HUES48 (cell line): ENCODE measurements at regions not wholly inside any gene's neighbourhood (a gene's known extent, or its start where the extent isn't known, plus 50 kb on each side); places are given as distances from the start of the nearest gene placed in this dataset.

Experiments
- H3K27ac ChIP-seq: one replicate; pipeline ENCODE4 v1.7.0; 2013; ENCODE audit warnings: low read depth, low read length, inconsistent platforms
- H3K27me3 ChIP-seq: 2 replicates; pipeline ENCODE4 v1.6.1; 2013; ENCODE audit warnings: mild to moderate bottlenecking, low read length; ENCODE audit not compliant: control insufficient read depth, insufficient read depth
- H3K36me3 ChIP-seq: 2 replicates; pipeline ENCODE4 v1.6.1; 2013; ENCODE audit warnings: low read length; ENCODE audit not compliant: control insufficient read depth, insufficient read depth
- H3K4me1 ChIP-seq: 2 replicates; pipeline ENCODE4 v1.6.1; 2013; ENCODE audit warnings: mild to moderate bottlenecking, low read length; ENCODE audit not compliant: control insufficient read depth, insufficient read depth
- H3K4me3 ChIP-seq: 2 replicates; pipeline ENCODE4 v1.5.1; 2013; ENCODE audit warnings: mild to moderate bottlenecking, low read depth, low read length
- H3K9ac ChIP-seq: 2 replicates; pipeline ENCODE4 v1.6.1; 2013; ENCODE audit warnings: mild to moderate bottlenecking, low read depth, low read length, moderate library complexity
- H3K9me3 ChIP-seq: 2 replicates; pipeline ENCODE4 v1.6.1; 2013; ENCODE audit warnings: low read length; ENCODE audit not compliant: control insufficient read depth, insufficient read depth

DNA sequence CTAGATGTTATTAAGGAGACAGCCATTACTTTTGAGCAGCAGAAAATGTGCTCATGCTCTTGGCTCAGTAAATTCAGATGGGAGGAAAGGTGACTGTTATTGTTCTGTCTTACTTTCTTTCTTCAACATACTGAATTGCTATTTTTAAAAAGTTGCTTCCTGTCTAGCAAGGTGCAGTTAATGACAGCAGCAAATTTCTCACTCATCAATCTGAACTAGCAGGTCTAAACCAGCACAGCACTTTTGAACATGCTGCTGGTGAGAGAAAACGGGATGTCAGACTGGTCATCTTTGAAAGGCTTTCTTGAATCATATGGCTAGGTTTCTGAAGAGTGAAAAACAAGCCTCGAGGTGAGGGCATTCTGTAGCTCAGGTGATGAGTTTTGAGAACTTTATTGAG, 384.7 kb downstream of the MFSD1 start:
- Histone ChIP-seq H3K4me1 (no peaks in the 10 kb centered on the region), H3K36me3 (no peaks in the 10 kb centered on the region), H3K27ac (no peak overlapping the region), H3K9me3 (no peaks in the 10 kb centered on the region), H3K4me3 (no peak overlapping the region), H3K9ac (no peak overlapping the region), H3K27me3 (no peaks in the 10 kb centered on the region)

DNA sequence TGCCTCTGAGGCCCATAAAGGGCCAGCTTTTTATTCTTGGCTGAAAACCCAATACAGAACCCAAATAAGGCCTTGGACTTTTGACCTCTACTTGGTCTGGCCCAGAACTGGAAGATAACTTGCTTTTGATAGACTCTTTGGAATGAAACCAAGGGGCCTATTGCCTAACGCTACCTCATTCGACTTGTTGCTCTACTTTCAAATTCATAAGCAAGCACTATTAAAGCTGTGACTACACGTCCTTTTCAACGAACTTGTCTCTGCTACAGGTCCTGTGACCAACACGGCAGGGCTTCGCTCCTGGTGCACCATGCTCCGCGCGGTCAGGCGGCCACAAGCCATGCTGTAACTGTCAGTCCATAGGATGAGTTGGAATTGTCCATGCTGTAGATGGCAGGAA, 385.4 kb downstream of the MFSD1 start:
- H3K4me3 ChIP-seq: no peak overlapping the region
- no peaks in the 10 kb centered on the region for H3K9me3 ChIP-seq
- H3K4me1 ChIP-seq: no peaks in the 10 kb centered on the region
- no peaks in the 10 kb centered on the region for H3K27me3 ChIP-seq
- no peak overlapping the region for H3K9ac ChIP-seq
- no peaks in the 10 kb centered on the region for H3K36me3 ChIP-seq
- H3K27ac ChIP-seq: no peak overlapping the region

DNA sequence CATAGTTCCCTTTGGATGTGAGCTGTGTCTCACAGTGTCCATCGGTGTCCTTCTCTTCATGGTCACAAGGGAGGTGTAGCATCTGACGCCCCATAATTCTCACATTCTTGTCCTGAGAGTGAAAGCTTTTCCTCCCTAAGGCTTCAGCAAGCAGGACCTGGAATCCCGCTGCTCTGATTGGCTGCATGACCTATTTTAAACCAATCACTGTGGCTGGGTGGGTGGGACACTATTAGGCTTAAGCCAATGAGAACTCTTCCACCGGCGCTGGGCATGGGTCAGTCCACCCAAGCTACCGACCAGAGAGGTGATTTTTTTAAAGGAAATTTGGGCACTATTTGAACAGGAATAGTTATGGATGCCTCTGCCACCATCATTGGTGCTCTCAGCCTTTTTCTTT, 385.9 kb downstream of the MFSD1 start:
- Histone ChIP-seq H3K9me3 (no peaks in the 10 kb centered on the region), H3K4me1 (no peaks in the 10 kb centered on the region), H3K27me3 (no peaks in the 10 kb centered on the region), H3K27ac (no peak overlapping the region), H3K36me3 (no peaks in the 10 kb centered on the region), H3K9ac (no peak overlapping the region), H3K4me3 (no peak overlapping the region)

DNA sequence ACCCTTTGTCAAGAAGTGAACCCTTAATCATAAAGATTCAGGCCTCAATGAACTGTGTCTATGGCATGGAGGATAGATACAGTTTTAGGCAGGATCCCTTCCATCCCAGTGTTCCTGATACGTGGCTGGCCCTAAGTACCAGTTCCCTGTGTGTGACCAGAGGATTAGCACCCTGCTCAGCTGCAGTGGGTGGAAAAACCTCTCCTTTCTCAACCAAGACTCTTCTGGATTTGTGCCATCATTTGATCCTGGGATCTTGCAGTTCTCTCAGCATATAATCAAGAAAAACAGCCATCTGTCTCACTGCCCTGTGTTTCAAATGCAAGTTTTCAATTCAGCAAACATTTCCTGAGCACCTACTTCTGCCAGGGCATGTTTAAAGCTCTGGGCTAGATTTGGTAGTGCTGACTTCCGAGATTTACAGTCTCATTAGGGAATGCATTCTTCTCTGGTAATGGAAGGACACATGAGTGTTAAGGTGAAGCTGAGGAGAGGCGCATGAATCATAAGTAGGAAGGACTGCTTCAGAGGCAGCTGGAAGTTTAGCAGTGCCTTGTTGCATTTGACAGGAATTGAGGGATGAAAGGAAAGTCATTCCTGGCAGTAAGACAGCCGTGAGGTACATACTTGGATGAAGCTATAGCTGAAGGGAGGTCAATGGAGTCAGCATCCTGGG, 388.3 kb downstream of the MFSD1 start:
- H3K9me3 ChIP-seq: no peaks in the 10 kb centered on the region
- H3K9ac ChIP-seq: no peak overlapping the region
- no peak overlapping the region for H3K4me3 ChIP-seq
- H3K27ac ChIP-seq: no peak overlapping the region
- no peaks in the 10 kb centered on the region for H3K4me1 ChIP-seq
- no peaks in the 10 kb centered on the region for H3K36me3 ChIP-seq
- H3K27me3 ChIP-seq: no peaks in the 10 kb centered on the region

DNA sequence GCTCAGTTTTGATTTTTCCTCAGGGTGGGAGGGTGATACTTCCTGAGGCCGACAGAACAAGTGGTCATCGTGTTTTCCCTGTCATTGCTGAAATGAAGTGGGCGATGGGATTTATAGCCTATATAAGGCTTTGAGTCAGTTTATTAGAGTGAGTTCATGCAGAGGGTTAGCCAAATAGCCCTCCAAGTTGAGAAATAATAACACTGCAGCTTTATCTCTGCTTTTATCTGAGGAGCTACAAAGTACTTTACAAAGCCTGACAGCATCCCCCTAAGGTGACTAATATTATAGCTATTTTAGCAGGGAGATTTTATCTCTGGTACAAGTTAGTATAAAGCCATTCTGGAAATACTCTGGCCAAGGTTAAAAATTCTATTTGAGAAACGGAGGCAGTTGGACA, 389.6 kb downstream of the MFSD1 start:
- Histone ChIP-seq H3K9ac (no peak overlapping the region), H3K4me3 (no peak overlapping the region), H3K36me3 (no peaks in the 10 kb centered on the region), H3K9me3 (no peaks in the 10 kb centered on the region), H3K27me3 (no peaks in the 10 kb centered on the region), H3K27ac (no peak overlapping the region), H3K4me1 (no peaks in the 10 kb centered on the region)

DNA sequence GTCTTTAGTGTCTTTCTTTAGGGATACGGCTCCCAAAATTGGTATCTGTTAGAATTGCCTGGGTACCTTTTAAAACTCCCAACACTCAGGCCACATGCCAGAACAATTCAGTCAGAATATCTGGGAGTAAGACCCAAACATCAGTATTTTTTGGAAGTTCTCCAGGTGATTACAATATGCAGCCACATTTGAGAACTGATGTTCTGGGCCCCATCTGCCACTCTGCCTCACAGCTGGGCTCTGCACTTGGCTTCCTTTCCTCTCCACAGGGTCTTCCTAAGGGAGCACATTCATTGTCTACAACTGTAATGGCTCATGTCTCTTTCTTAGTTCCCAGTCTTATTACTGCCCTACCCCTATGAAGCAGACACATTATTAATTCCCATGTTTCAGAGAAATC, 394.5 kb downstream of the MFSD1 start:
- Histone ChIP-seq H3K9ac (no peak overlapping the region), H3K27me3 (no peaks in the 10 kb centered on the region), H3K9me3 (no peaks in the 10 kb centered on the region), H3K27ac (no peak overlapping the region), H3K4me3 (no peak overlapping the region), H3K36me3 (no peaks in the 10 kb centered on the region), H3K4me1 (no peaks in the 10 kb centered on the region)

DNA sequence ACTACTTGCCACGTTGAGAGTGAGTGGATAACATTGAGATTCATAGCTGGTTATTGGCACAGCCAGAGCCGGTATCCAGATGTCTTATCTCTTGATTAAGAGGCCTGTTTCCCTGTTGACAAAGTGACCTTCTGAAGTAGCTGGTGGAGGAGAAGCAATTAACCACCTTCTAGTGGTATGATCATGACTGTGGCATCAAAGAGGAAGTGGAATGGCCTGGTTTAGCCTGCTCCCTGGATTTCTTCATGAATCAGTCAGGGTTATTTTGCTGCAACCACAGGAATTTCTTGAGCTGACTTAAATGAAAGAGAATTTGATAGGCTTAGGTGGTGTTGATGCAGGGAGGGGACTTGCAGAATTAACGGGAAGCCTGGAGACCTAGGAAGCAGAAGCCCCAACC, 398.3 kb downstream of the MFSD1 start:
- no peaks in the 10 kb centered on the region for H3K27me3 ChIP-seq
- H3K4me3 ChIP-seq: no peak overlapping the region
- no peak overlapping the region for H3K27ac ChIP-seq
- no peaks in the 10 kb centered on the region for H3K36me3 ChIP-seq
- H3K4me1 ChIP-seq: no peaks in the 10 kb centered on the region
- H3K9ac ChIP-seq: no peak overlapping the region
- no peaks in the 10 kb centered on the region for H3K9me3 ChIP-seq

DNA sequence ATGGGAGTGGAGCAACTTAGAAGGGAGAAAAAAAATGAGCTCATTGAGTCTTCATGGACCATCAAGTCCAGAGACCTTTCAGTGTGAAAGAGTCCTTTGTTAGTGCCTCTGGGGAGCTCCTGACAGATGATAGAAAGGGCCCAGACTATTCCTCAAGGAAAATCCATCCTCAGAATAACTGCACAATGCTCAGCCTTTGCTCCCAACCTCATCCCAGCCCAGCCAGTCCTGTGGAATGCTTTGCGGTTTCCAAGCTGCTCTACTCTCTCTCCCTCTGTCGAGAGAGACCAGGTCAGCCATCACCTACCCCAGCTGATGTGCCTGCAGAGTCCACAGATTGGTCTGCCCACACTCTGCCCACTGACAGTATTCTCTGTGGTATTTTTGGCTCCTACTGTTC, 406.2 kb downstream of the MFSD1 start:
- Histone ChIP-seq H3K27ac (no peak overlapping the region), H3K4me1 (no peaks in the 10 kb centered on the region), H3K9me3 (no peaks in the 10 kb centered on the region), H3K36me3 (no peaks in the 10 kb centered on the region), H3K4me3 (no peak overlapping the region), H3K9ac (no peak overlapping the region), H3K27me3 (no peaks in the 10 kb centered on the region)

DNA sequence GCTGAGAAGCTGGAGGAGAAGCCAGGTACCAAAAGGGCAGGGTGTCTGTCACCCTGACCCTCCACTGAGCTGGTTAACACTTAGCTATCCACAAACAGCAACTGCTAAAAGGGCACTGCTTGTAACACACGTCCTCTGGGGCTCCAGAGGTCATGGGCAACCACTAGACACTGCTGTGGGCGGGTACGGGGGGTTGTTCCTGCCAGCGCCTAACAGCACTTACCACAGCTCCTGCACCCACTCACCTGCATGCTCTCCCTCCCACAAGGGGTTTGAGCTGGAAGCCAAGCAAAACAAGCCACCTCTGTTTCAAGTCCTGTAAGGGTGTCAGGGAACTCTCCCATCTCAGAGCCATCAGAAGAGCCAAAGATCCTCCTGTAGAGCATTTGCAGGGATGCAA, 407.6 kb downstream of the MFSD1 start:
- Histone ChIP-seq H3K4me3 (no peak overlapping the region), H3K9ac (no peak overlapping the region), H3K27me3 (no peaks in the 10 kb centered on the region), H3K4me1 (no peaks in the 10 kb centered on the region), H3K27ac (no peak overlapping the region), H3K9me3 (no peaks in the 10 kb centered on the region), H3K36me3 (no peaks in the 10 kb centered on the region)

DNA sequence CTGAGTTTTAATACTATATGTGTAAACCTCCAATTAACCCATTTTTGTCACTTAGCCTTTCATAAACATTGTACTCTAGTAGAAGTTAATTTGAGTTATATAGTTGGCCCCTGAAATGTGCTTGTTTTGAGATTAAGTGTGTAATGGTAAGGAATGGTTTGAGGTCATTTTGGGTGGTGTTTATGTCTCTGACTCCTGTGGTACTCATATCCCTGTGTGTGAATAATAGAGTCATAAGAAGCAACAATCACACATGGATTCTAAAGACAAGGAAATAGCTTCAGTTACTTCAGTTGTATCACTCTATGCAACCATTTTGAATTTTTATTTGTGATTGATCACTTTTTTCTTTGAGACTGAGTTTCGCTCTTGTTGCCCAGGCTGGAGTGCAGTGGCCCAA, 408.5 kb downstream of the MFSD1 start:
- no peaks in the 10 kb centered on the region for H3K27me3 ChIP-seq
- no peaks in the 10 kb centered on the region for H3K36me3 ChIP-seq
- no peaks in the 10 kb centered on the region for H3K9me3 ChIP-seq
- H3K27ac ChIP-seq: no peak overlapping the region
- no peaks in the 10 kb centered on the region for H3K4me1 ChIP-seq
- H3K4me3 ChIP-seq: no peak overlapping the region
- H3K9ac ChIP-seq: no peak overlapping the region

DNA sequence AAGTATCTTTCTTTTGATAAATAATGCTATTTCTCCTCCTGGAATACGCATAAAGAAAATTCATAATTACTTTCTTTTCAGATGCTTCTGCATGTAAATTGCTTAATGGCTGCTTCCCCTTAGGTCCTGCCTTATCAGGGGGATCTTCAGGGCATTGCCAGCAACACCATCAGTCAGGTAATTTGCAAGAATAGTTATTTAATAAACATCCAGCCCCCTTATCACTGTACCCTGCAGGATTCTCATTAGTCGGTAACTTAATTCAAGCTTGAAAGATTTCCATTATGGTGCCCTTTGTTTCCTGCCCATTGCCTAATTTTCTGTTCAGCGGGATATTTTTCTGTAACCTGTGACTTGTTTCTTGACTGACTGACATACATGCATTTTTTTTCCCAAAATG, 414.5 kb downstream of the MFSD1 start:
- Histone ChIP-seq H3K9ac (no peak overlapping the region), H3K4me3 (no peak overlapping the region), H3K36me3 (no peaks in the 10 kb centered on the region), H3K9me3 (no peaks in the 10 kb centered on the region), H3K27ac (no peak overlapping the region), H3K27me3 (no peaks in the 10 kb centered on the region), H3K4me1 (no peaks in the 10 kb centered on the region)

DNA sequence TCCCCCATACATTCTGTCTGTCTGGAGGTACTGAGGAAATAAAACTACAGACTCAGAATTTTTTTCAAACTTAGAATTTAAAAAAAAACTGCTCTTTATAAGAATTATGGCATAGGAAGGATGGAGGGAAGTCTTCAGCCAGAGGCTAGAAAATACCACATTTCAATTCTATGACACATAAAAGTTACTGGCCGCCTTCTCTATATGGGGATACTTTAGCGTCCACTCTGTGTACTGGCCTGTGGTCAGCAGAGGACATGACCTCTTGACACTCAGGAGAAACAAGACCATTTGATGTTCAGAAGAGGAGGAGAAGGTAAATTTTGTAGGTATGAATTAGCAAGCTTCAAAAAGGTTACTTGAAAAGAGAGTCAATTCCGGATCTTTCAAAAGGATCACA, 417.4 kb downstream of the MFSD1 start:
- Histone ChIP-seq H3K27me3 (no peaks in the 10 kb centered on the region), H3K4me1 (no peaks in the 10 kb centered on the region), H3K9me3 (no peaks in the 10 kb centered on the region), H3K4me3 (no peak overlapping the region), H3K36me3 (no peaks in the 10 kb centered on the region), H3K27ac (no peak overlapping the region), H3K9ac (no peak overlapping the region)
